H1 (cell line): ENCODE measurements at regions not wholly inside any gene's neighbourhood (a gene's known extent, or its start where the extent isn't known, plus 50 kb on each side); places are given as distances from the start of the nearest gene placed in this dataset.
"Not testable (repeated sequence)": the region's sequence is repeated elsewhere in the genome, so short reads cannot be mapped to it uniquely, and the experiment has no call there.

Experiments
- CTCF ChIP-seq, 3 experiments: IDR thresholded peaks; 1 replicate in 2 of 3; 2 replicates in 1 of 3; pipeline versions ENCODE4 v1.5.1 to v1.6.1; 2011; ENCODE audit warnings: low read length in 3 of 3, mild to moderate bottlenecking in 3 of 3, inconsistent platforms in 2 of 3, low read depth in 1 of 3, moderate library complexity in 1 of 3; ENCODE audit not compliant: insufficient read depth in 1 of 3; ENCODE audit errors: control extremely low read depth in 1 of 3
- EP300 ChIP-seq, 2 experiments: IDR thresholded peaks; 1 replicate in 1 of 2; 2 replicates in 1 of 2; pipeline ENCODE4 v1.6.1; 2011 to 2012; ENCODE audit warnings: low read depth in 2 of 2, low read length in 2 of 2, mild to moderate bottlenecking in 2 of 2, borderline replicate concordance in 1 of 2, inconsistent platforms in 1 of 2, moderate library complexity in 1 of 2
- HDAC2 ChIP-seq, 2 experiments: fragments of 300-600 bp in 1 of 2; sonication (generic) in 1 of 2; IDR thresholded peaks; 2 replicates each; pipeline ENCODE4 v1.6.1; 2011 to 2012; ENCODE audit warnings: low read depth in 2 of 2, low read length in 2 of 2, mild to moderate bottlenecking in 2 of 2, moderate library complexity in 2 of 2, borderline replicate concordance in 1 of 2, inconsistent platforms in 1 of 2
- POLR2A ChIP-seq, 2 experiments: IDR thresholded peaks; 1 replicate in 1 of 2; 2 replicates in 1 of 2; pipeline ENCODE4 v1.6.1; 2011; ENCODE audit warnings: low read depth in 2 of 2, low read length in 2 of 2, mild to moderate bottlenecking in 2 of 2; ENCODE audit errors: control extremely low read depth in 1 of 2
- POLR2AphosphoS5 ChIP-seq: IDR thresholded peaks from 2 replicates; pipeline ENCODE4 v1.6.1; 2011; ENCODE audit warnings: low read depth, low read length
- TAF1 ChIP-seq: IDR thresholded peaks from 2 replicates; pipeline ENCODE4 v1.6.1; 2011; ENCODE audit warnings: mild to moderate bottlenecking, low read depth, low read length
- TF ChIP-seq, protein P1 (sequence below): IDR thresholded peaks from 2 replicates; pipeline ENCODE4 v1.6.1; 2011; ENCODE audit warnings: low read length, improper control_type of control experiment

DNA sequence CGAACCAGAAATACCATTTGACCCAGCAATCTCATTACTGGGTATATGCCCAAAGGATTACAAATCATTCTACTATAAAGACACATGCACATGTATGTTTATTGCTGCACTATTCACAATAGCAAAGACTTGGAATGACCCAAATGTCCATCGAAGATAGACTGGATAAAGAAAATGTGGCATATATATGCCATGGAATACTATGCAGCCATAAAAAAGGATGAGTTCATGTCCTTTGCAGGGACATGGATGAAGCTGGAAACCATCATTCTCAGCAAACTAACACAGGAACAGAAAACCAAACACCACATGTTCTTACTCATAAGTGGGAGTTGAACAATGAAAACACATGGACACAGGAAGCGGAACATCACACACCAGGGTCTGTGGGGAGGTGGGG, 124.5 kb downstream of the CHIC2 start:
- TF ChIP-seq CTCF (IDR thresholded peaks at IDR 0.05; ENCODE audit: control extremely low read depth in 1 of 3, insufficient read depth in 1 of 3, low read depth in 1 of 3, low read length in 3 of 3); HDAC2 (IDR thresholded peaks at IDR 0.05; ENCODE audit: borderline replicate concordance in 1 of 2, low read depth in 2 of 2, low read length in 2 of 2); POLR2AphosphoS5; POLR2A (IDR thresholded peaks at IDR 0.05; ENCODE audit: control extremely low read depth in 1 of 2, low read depth in 2 of 2, low read length in 2 of 2); EP300 (IDR thresholded peaks at IDR 0.05; ENCODE audit: borderline replicate concordance in 1 of 2, low read depth in 2 of 2, low read length in 2 of 2); TAF1: not testable (repeated sequence)
- TF ChIP-seq, protein P1, sequence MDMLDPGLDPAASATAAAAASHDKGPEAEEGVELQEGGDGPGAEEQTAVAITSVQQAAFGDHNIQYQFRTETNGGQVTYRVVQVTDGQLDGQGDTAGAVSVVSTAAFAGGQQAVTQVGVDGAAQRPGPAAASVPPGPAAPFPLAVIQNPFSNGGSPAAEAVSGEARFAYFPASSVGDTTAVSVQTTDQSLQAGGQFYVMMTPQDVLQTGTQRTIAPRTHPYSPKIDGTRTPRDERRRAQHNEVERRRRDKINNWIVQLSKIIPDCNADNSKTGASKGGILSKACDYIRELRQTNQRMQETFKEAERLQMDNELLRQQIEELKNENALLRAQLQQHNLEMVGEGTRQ, result not testable (repeated sequence)
